Suprapubic skin (tissue), 4 donors: ENCODE measurements at regions not wholly inside any gene's neighbourhood (a gene's known extent, or its start where the extent isn't known, plus 50 kb on each side); places are given as distances from the start of the nearest gene placed in this dataset.

Experiments used
- DNase-seq, 2 donors: peaks; one replicate each; pipeline ENCODE4 v3.0.0-alpha.2; 2019; ENCODE audit warnings: low spot score in 2 of 2
- H3K27ac ChIP-seq: fragments of 200-600 bp; sonication (generic); one replicate; pipeline ENCODE4 v1.5.1; 2019
- H3K27me3 ChIP-seq: fragments of 200-600 bp; sonication (generic); one replicate; pipeline ENCODE4 v1.5.1; 2019
- H3K36me3 ChIP-seq: fragments of 200-600 bp; sonication (generic); one replicate; pipeline ENCODE4 v1.5.1; 2019
- H3K4me1 ChIP-seq: fragments of 200-600 bp; sonication (generic); one replicate; pipeline ENCODE4 v1.5.1; 2019
- H3K4me3 ChIP-seq: fragments of 200-600 bp; sonication (generic); one replicate; pipeline ENCODE4 v1.5.1; 2019; ENCODE audit warnings: mild to moderate bottlenecking
- H3K9me3 ChIP-seq: fragments of 200-600 bp; sonication (generic); one replicate; pipeline ENCODE4 v1.5.1; 2019
- EP300 ChIP-seq: sonication (generic); formaldehyde crosslinking; IDR thresholded peaks from one replicate; pipeline ENCODE4 v1.6.1; 2017; ENCODE audit warnings: antibody characterized with exemption
- POLR2A ChIP-seq, 2 donors: fragments of 450-650 bp; IDR thresholded peaks; one replicate each; pipeline ENCODE4 v1.6.1; 2017; ENCODE audit warnings: antibody characterized with exemption in 2 of 2, mild to moderate bottlenecking in 2 of 2, moderate library complexity in 2 of 2
- POLR2AphosphoS5 ChIP-seq, 3 donors: sonication (generic); formaldehyde crosslinking; IDR thresholded peaks; one replicate each; pipeline ENCODE4 v1.6.1; 2017; ENCODE audit warnings: antibody characterized with exemption in 3 of 3
- WGBS: methylation state at CpG from one replicate; pipeline ENCODE4 v1.1.5; 2018; 5-methylcytosine and 5-hydroxymethylcytosine counted together
- TF ChIP-seq, protein P1 (sequence below), 2 donors: fragments of 200-600 bp in 1 of 2; fragments of 450-650 bp in 1 of 2; sonication (generic) in 1 of 2; IDR thresholded peaks; one replicate each; pipeline ENCODE4 v1.5.1; 2016 to 2019; ENCODE audit warnings: antibody characterized with exemption in 2 of 2, mild to moderate bottlenecking in 1 of 2, moderate library complexity in 1 of 2

DNA sequence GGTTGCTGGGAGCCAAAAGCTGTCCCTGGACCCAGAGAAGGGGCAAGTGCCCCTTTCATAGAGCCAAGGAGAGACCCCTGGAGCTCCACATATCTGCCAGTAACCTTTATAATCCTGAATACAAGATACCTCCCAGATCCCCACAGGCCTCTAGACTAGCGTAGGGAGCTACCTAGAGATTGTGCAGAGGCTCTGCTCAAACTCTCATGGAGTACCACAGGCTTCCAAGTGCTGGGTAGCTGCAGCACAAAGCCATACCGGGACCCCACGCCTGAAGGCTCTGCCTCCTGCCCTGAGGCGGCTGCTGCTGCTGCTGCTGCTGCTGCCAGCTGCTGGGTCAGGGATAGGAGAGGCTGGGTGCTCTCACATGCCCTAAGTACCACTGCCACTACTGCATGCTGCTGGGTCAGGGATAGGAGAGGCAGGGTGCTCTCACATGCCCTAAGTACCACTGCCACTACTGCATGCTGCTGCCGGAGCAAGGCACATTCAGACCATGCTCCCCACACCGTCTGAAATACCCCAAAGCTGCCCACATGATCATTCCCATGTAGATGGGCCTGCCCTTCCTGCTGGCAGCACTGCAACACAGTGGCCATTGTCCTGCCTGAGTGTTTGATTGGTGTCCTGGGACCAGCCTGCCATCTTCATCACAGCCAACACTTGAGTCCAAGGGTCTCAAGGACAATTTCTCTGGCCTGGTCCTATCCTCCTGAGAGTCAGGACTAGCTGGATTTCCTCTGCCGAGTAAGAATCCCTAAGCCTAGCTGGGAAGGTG lies 1434.3 kb upstream of the ADGRB3 start:
- no peaks in the 10 kb centered on the region for H3K4me1 ChIP-seq
- H3K27ac ChIP-seq, result no peak overlapping the region
- no peaks in the 10 kb centered on the region for H3K36me3 ChIP-seq
- no peak for TF ChIP-seq POLR2A (IDR thresholded peaks at IDR 0.05)
- TF ChIP-seq EP300, result no peak
- TF ChIP-seq, protein P1, sequence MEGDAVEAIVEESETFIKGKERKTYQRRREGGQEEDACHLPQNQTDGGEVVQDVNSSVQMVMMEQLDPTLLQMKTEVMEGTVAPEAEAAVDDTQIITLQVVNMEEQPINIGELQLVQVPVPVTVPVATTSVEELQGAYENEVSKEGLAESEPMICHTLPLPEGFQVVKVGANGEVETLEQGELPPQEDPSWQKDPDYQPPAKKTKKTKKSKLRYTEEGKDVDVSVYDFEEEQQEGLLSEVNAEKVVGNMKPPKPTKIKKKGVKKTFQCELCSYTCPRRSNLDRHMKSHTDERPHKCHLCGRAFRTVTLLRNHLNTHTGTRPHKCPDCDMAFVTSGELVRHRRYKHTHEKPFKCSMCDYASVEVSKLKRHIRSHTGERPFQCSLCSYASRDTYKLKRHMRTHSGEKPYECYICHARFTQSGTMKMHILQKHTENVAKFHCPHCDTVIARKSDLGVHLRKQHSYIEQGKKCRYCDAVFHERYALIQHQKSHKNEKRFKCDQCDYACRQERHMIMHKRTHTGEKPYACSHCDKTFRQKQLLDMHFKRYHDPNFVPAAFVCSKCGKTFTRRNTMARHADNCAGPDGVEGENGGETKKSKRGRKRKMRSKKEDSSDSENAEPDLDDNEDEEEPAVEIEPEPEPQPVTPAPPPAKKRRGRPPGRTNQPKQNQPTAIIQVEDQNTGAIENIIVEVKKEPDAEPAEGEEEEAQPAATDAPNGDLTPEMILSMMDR (IDR thresholded peaks at IDR 0.05), result no peak
- no peak for TF ChIP-seq POLR2AphosphoS5 (IDR thresholded peaks at IDR 0.05)
- 80% methylated on average over 2 of the region's 7 CpGs for WGBS
- no peak for DNase-seq
- no peaks in the 10 kb centered on the region for H3K27me3 ChIP-seq
- H3K4me3 ChIP-seq, result no peak overlapping the region
- no peaks in the 10 kb centered on the region for H3K9me3 ChIP-seq

DNA sequence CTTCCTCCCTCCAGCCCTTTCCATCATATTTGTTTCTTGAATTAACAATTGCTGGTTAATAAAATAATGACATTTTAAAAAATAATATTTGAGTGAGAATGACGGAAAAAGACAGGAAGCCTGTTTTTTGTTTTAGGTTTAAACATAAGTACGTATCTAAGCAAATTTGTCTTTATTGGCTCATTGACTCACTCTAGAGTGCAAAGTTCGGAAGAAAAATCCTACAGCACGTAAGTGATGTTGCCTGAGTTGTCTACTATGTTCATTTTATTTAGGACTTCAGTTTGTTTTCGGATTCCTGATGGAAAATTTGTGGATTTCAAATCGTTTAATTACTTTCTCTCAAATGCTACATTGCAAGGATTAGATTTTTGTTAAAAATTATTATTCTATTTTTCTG lies 1435.7 kb upstream of the ADGRB3 start:
- Histone ChIP-seq H3K36me3 (no peaks in the 10 kb centered on the region), H3K4me3 (no peak overlapping the region), H3K27me3 (no peaks in the 10 kb centered on the region), H3K9me3 (no peaks in the 10 kb centered on the region), H3K4me1 (no peaks in the 10 kb centered on the region), H3K27ac (no peak overlapping the region)
- DNase-seq, result no peak
- 81% methylated on average over 6 of the region's 6 CpGs for WGBS
- TF ChIP-seq POLR2A (IDR thresholded peaks at IDR 0.05) (no peak), EP300 (no peak), POLR2AphosphoS5 (IDR thresholded peaks at IDR 0.05) (no peak)
- TF ChIP-seq, protein P1 (IDR thresholded peaks at IDR 0.05), result no peak

DNA sequence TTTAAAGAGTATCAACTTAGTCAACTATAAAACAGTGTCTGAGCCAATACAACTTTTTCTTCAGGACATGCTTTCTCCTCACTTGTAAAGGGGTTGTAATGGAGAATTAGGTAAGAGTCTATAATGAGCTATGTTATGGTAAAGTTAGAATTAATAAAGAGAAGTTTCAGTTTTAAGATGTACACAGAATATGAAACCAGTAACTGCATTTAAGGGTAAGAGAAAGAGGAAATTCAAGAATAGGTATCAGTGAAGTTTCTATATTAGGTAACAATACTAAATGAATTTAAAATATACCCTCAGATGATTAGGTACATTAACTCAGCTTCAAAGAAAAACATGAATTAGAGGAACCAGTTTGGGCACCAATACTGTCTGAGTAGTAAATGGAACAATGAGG lies 1444.3 kb upstream of the ADGRB3 start:
- no peaks in the 10 kb centered on the region for H3K9me3 ChIP-seq
- TF ChIP-seq POLR2AphosphoS5 (IDR thresholded peaks at IDR 0.05) (no peak), EP300 (no peak), POLR2A (IDR thresholded peaks at IDR 0.05) (no peak)
- TF ChIP-seq, protein P1 (IDR thresholded peaks at IDR 0.05), result no peak
- H3K36me3 ChIP-seq, result no peaks in the 10 kb centered on the region
- no peaks in the 10 kb centered on the region for H3K27me3 ChIP-seq
- DNase-seq, result no peak
- H3K4me3 ChIP-seq, result no peak overlapping the region
- no peaks in the 10 kb centered on the region for H3K4me1 ChIP-seq
- H3K27ac ChIP-seq, result no peak overlapping the region

DNA sequence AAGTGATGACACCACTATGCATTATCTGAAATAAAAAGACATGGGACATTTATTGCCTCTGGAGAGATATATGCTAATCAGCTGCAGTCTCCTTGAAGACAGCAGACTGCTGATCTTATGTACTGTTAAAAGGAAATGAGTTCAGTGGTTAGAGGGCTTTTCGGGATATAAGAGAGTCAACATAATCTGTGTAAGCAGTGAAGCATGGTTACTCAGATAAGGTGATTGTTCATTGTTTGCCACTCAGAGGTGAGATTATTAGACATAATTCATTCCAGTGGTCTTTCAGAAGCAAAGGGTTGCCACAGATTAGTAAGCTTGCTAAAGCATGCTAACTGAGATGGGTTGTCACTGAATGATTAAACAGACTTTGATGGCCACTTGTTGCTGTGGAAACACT lies 1450.7 kb upstream of the ADGRB3 start:
- WGBS, result 85% methylated on average over 1 of the region's 1 CpG
- TF ChIP-seq, protein P1 (IDR thresholded peaks at IDR 0.05), result no peak
- TF ChIP-seq POLR2AphosphoS5 (IDR thresholded peaks at IDR 0.05), result no peak
- no peak for TF ChIP-seq EP300
- no peak for TF ChIP-seq POLR2A (IDR thresholded peaks at IDR 0.05)
- no peak for DNase-seq
- no peak overlapping the region for H3K27ac ChIP-seq
- no peaks in the 10 kb centered on the region for H3K9me3 ChIP-seq
- H3K36me3 ChIP-seq, result no peaks in the 10 kb centered on the region
- no peak overlapping the region for H3K4me3 ChIP-seq
- H3K27me3 ChIP-seq, result no peaks in the 10 kb centered on the region
- no peaks in the 10 kb centered on the region for H3K4me1 ChIP-seq

DNA sequence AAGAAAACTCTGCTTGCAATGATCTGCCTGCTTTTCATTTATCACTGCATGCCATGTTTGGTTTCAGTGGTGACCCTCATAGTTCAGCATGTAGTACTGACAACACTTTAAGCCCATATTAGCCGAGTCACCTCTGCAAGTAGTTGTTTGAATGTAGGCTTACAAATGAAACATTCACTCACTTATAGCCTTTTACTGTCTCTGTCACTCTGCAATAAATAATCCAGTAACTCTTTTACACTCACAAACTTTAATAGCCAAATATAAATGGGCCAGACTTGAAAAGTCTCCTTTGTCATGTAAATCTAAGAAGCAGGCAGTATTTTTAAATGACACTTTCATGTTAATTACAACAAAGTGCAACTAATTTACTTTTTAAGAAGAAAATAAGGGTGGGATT lies 1460.0 kb upstream of the ADGRB3 start:
- H3K36me3 ChIP-seq, result no peaks in the 10 kb centered on the region
- no peak for TF ChIP-seq POLR2AphosphoS5 (IDR thresholded peaks at IDR 0.05)
- TF ChIP-seq EP300, result no peak
- no peak for TF ChIP-seq POLR2A (IDR thresholded peaks at IDR 0.05)
- TF ChIP-seq, protein P1 (IDR thresholded peaks at IDR 0.05), result no peak
- H3K4me1 ChIP-seq, result no peaks in the 10 kb centered on the region
- DNase-seq, result no peak
- 37% methylated on average over 1 of the region's 1 CpG for WGBS
- no peak overlapping the region for H3K27ac ChIP-seq
- no peaks in the 10 kb centered on the region for H3K27me3 ChIP-seq
- no peaks in the 10 kb centered on the region for H3K9me3 ChIP-seq
- no peak overlapping the region for H3K4me3 ChIP-seq
